ENCODE measurements at regions not wholly inside any gene's neighbourhood (a gene's known extent, or its start where the extent isn't known, plus 50 kb on each side); places are given as distances from the start of the nearest gene placed in this dataset.

GRCh38 chrX:20538974-20539373, 272.3 kb upstream of the RPS6KA3 start:
- H4K20me1 ChIP-seq (replicated peaks; ENCODE audit: control insufficient read depth, insufficient read depth, low read length) = no peaks in the 10 kb centered on the region
- ATAC-seq (no peak), FAIRE-seq (no peak), DNase-seq (ENCODE audit: extremely low read depth in 1 of 4, low spot score in 3 of 4) (no peak)
- no peaks in the 10 kb centered on the region for H3K4me1 ChIP-seq (replicated peaks in 1 of 2; ENCODE audit: control insufficient read depth in 2 of 2, insufficient read depth in 2 of 2, low read length in 2 of 2)
- no peak overlapping the region for H2AFZ ChIP-seq (ENCODE audit: low read depth, low read length)
- CTCF ChIA-PET (ENCODE audit: low intra/inter-chr PET ratio) = no interaction called here
- intact Hi-C loops (cut with micrococcal nuclease) = no loop called here
- no peak for TF ChIP-seq TAL1 (IDR thresholded peaks at IDR 0.05)
- no peak for TF ChIP-seq ZMIZ1 (IDR thresholded peaks at IDR 0.05; ENCODE audit: low read depth in 2 of 2, low read length in 2 of 2)
- TF ChIP-seq GATAD2B (IDR thresholded peaks at IDR 0.05; ENCODE audit: borderline replicate concordance) = no peak
- TF ChIP-seq POLR2AphosphoS2 (IDR thresholded peaks at IDR 0.05; ENCODE audit: low read length) = no peak
- TF ChIP-seq NFIC (IDR thresholded peaks at IDR 0.05) = no peak
- no peak for TF ChIP-seq CBX5 (IDR thresholded peaks at IDR 0.05; ENCODE audit: borderline replicate concordance, low read depth)
- TF ChIP-seq CTBP1 (IDR thresholded peaks at IDR 0.05; ENCODE audit: borderline replicate concordance) = no peak
- TF ChIP-seq NEUROD1 (IDR thresholded peaks at IDR 0.05; ENCODE audit: borderline replicate concordance, low read depth, low read length, partially characterized antibody) = no peak
- no peak for TF ChIP-seq SMAD2 (IDR thresholded peaks at IDR 0.05; ENCODE audit: low read depth, low read length)
- TF ChIP-seq ZZZ3 (IDR thresholded peaks at IDR 0.05) = no peak
- TF ChIP-seq ILF3 (IDR thresholded peaks at IDR 0.05; ENCODE audit: borderline replicate concordance) = no peak
- TF ChIP-seq CBFA2T2 (conservative IDR thresholded peaks at IDR 0.05) = no peak
- in situ Hi-C loops (cut with MboI) = no loop called here
- H3K4me2 ChIP-seq (ENCODE audit: insufficient read depth, low read length) = no peak overlapping the region
- no peaks in the 10 kb centered on the region for H3K9me3 ChIP-seq (replicated peaks; ENCODE audit: control insufficient read depth, insufficient read depth, low read depth, low read length)
- no peaks in the 10 kb centered on the region for H3K36me3 ChIP-seq (ENCODE audit: control insufficient read depth, insufficient read depth, low read length)
- 0% methylated on average over 1 of the region's 1 CpG for WGBS (ENCODE audit: insufficient coverage, low coverage, missing lambda C conversion rate)
- POLR2A ChIA-PET = no interaction called here
- H3K9me1 ChIP-seq (ENCODE audit: control insufficient read depth, insufficient read depth, low read length) = no peaks in the 10 kb centered on the region
- H3K79me2 ChIP-seq (ENCODE audit: control insufficient read depth, insufficient read depth, low read length) = no peaks in the 10 kb centered on the region
- H3K27me3 ChIP-seq (ENCODE audit: control insufficient read depth in 2 of 2, insufficient read depth in 2 of 2, low read length in 2 of 2) = no peaks in the 10 kb centered on the region
- no peak overlapping the region for H3K27ac ChIP-seq (ENCODE audit: extremely low read depth, low read depth, low read length)
- BruUV-seq (replicated peaks) = no TSS peak
- H3K4me3 ChIP-seq = no peak overlapping the region
- H3K9ac ChIP-seq (ENCODE audit: insufficient read depth in 1 of 2, low read depth in 2 of 2, low read length in 2 of 2) = no peak overlapping the region

All from K562 (cell line).